ENCODE measurements at regions not wholly inside any gene's neighbourhood (a gene's known extent, or its start where the extent isn't known, plus 50 kb on each side); places are given as distances from the start of the nearest gene placed in this dataset.
"Not testable (repeated sequence)": the region's sequence is repeated elsewhere in the genome, so short reads cannot be mapped to it uniquely, and the experiment has no call there.

DNA sequence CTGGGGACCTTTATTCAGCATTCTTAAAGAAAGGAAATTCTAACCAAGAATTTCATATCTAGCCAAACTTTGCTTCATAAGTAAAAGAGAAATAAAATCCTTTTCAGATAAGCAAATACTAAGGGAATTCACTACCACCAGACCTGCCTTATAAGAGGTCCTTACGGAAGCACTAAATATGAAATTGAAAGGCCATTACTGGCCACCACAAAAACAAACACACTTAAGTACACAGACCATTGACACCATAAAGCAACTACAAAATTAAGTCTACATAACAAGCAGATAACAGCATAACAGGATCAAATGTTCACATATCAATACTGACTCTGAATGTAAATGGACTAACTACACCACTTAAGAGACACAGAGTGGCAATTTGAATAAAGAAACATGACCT is 361.4 kb upstream of the POU5F2 start:
- Histone ChIP-seq H3K9me3 (peaks cover 3% of the 10 kb centered on the region), H3K36me3 (ENCODE audit: low read depth) (no peaks in the 10 kb centered on the region), H3K4me3 (no peak overlapping the region), H3K4me1 (ENCODE audit: low read depth) (no peaks in the 10 kb centered on the region)
- TF ChIP-seq, protein P1, sequence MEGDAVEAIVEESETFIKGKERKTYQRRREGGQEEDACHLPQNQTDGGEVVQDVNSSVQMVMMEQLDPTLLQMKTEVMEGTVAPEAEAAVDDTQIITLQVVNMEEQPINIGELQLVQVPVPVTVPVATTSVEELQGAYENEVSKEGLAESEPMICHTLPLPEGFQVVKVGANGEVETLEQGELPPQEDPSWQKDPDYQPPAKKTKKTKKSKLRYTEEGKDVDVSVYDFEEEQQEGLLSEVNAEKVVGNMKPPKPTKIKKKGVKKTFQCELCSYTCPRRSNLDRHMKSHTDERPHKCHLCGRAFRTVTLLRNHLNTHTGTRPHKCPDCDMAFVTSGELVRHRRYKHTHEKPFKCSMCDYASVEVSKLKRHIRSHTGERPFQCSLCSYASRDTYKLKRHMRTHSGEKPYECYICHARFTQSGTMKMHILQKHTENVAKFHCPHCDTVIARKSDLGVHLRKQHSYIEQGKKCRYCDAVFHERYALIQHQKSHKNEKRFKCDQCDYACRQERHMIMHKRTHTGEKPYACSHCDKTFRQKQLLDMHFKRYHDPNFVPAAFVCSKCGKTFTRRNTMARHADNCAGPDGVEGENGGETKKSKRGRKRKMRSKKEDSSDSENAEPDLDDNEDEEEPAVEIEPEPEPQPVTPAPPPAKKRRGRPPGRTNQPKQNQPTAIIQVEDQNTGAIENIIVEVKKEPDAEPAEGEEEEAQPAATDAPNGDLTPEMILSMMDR (IDR thresholded peaks at IDR 0.05): no peak
- ATAC-seq: no peak
- intact Hi-C loops (cut with DNase I, micrococcal nuclease): no loop called here
- DNase-seq: no peak

DNA sequence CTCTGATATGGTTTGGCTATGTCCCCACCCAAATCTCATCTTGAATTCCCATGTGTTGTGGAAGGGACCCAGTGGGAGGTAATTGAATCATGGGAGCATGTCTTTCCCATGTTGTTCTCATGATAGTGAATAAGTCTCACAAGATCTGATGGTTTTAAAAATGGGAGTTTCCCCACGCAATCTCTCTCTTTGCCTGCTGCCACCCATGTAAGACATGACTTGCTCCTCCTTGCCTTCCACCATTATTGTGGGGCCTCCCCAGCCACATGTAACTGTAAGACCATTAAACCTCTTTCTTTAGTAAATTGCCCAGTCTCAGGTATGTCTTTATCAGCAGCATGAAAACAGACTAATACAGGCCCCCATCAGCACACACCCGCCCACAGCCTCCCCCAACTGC is 356.0 kb upstream of the POU5F2 start:
- DNase-seq; H3K9me3 ChIP-seq; ATAC-seq; H3K4me1 ChIP-seq (ENCODE audit: low read depth); intact Hi-C loops (cut with DNase I, micrococcal nuclease); H3K36me3 ChIP-seq (ENCODE audit: low read depth); H3K4me3 ChIP-seq: not testable (repeated sequence)

DNA sequence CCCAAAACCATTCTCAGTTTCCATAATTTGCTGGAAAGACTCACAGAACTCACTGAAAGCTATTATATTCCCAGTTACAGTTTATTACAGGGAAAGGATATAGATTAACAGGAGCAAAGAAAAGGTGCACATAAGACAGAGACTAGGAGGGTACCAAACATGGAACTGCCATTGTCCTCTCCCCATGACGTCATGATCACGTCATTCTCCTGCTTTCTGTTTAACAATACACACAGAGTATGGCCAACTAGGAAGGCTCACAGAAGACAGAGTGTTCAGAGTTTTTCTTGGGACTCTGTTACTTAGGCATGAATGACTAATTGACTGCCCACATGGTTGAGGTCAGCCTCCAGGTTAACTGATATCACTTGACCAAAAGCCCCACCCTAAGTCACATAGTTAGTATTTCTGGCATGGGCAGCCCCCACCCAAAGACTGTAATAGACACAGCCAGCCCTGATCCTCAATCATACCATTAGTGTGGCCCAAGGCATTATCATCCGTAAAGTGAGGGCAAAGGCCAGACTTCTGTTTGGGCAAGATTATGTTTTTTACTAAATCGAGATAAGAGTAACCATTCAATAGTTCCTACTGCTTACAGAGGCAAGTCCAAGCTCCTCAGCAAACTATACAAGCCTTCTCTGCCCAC is 353.5 kb upstream of the POU5F2 start:
- Histone ChIP-seq H3K36me3 (ENCODE audit: low read depth) (no peaks in the 10 kb centered on the region), H3K9me3 (peaks cover 3% of the 10 kb centered on the region), H3K4me3 (no peak overlapping the region), H3K4me1 (ENCODE audit: low read depth) (no peaks in the 10 kb centered on the region)
- TF ChIP-seq, protein P1 (IDR thresholded peaks at IDR 0.05): no peak
- ATAC-seq: no peak
- DNase-seq: no peak
- intact Hi-C loops (cut with DNase I, micrococcal nuclease): no loop called here

DNA sequence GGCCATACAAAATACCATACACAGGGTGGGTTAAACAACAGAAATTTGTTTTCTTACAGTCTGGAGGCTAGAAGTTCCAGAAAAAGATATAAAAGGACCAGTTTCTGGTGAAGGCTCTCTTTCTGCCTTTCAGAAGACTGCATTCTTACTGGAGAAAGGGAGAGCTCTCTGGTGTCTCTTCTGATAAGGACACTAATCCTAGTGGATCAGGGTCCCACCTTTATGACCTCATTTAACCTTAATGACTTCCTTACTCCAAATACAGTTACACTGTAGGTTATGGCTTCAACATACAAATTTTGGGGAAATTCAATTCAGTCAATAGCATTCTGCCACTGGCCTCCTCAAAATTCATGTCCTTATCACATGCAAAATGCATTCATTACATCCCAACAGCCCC is 351.9 kb upstream of the POU5F2 start:
- TF ChIP-seq, protein P1 (IDR thresholded peaks at IDR 0.05): no peak

DNA sequence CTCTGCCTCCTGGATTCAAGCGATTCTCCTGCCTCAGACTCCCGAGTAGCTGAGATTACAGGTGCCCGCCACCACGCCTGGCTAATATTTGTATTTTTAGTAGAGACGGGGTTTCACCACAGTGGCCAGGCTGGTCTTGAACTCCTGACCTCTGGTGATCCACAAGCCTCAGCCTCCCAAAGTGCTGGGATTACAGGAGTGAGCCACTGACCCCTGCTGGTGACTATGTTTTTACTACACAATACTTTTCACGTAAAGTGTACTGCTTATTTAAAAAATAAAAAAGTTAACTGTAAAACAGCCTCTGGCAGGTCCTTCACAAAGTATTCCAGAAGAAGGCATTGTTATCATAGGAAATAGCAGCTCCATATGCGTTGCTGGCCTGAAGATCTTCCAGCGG is 345.2 kb upstream of the POU5F2 start:
- H3K36me3 ChIP-seq (ENCODE audit: low read depth); H3K4me1 ChIP-seq (ENCODE audit: low read depth); H3K4me3 ChIP-seq; H3K9me3 ChIP-seq; intact Hi-C loops (cut with DNase I, micrococcal nuclease); ATAC-seq: not testable (repeated sequence)
- DNase-seq: peak in 1 of 3 donors; percentile 11

More for the DNA sequence above, 351.9 kb upstream of the POU5F2 start:
- Histone ChIP-seq H3K9me3 (peaks cover 3% of the 10 kb centered on the region), H3K4me1 (ENCODE audit: low read depth) (no peaks in the 10 kb centered on the region), H3K4me3 (no peak overlapping the region), H3K36me3 (ENCODE audit: low read depth) (no peaks in the 10 kb centered on the region)
- intact Hi-C loops (cut with DNase I, micrococcal nuclease): no loop called here
- ATAC-seq (no peak), DNase-seq (no peak)

DNA sequence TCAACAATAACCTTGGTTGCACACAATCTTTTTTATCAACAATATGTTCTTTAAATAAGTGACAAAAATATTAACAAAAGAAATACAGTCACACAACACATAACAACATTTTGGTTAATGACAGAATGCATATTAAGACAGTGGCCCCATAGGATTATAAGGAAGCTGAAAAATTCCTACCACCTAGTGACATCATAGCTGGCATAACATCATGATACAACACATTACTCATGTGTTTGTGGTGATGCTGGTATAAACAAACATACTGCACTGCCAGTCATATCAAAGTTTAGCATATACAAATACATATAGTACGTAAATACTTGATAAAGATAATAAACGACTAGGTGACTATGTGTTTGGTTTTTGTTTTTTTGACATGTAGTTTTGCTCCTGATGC is 344.8 kb upstream of the POU5F2 start:
- H3K36me3 ChIP-seq (ENCODE audit: low read depth): no peaks in the 10 kb centered on the region
- intact Hi-C loops (cut with DNase I, micrococcal nuclease): no loop called here
- no peak overlapping the region for H3K4me3 ChIP-seq

More for the DNA sequence above, 344.8 kb upstream of the POU5F2 start:
- no peaks in the 10 kb centered on the region for H3K4me1 ChIP-seq (ENCODE audit: low read depth)
- TF ChIP-seq, protein P1 (IDR thresholded peaks at IDR 0.05): no peak
- ATAC-seq (no peak), DNase-seq (no peak)
- H3K9me3 ChIP-seq: no peaks in the 10 kb centered on the region

Measured in mucosa of descending colon (tissue), 3 donors.